A673 (cell line): ENCODE measurements at regions not wholly inside any gene's neighbourhood (a gene's known extent, or its start where the extent isn't known, plus 50 kb on each side); places are given as distances from the start of the nearest gene placed in this dataset.

Experiments
- BruUV-seq: library from RNA; stranded (reverse); fragments of 400-500 nt; replicated peaks from 2 replicates; lab custom pipeline; 2021; lab: Mats Ljungman, UMichigan
- CTCF ChIA-PET: fragments of 300-600 bp; sonication (Branson Sonifier 250); formaldehyde crosslinking; loops from one replicate; lab custom pipeline; 2022; ENCODE audit warnings: antibody characterized with exemption; lab: Charles Lee
- POLR2A ChIA-PET: fragments of 300-600 bp; sonication (Branson Sonifier 250); formaldehyde crosslinking; loops from one replicate; lab custom pipeline; 2022; ENCODE audit warnings: antibody characterized with exemption; ENCODE audit not compliant: low non-redundant PET; lab: Charles Lee
- DNase-seq: peaks from one replicate; pipeline ENCODE4 v3.0.0-alpha.2; 2015; ENCODE audit warnings: low spot score
- H3K27ac ChIP-seq: fragments of 200-600 bp; sonication (generic); 2 replicates; pipeline ENCODE4 v1.5.1; 2016; ENCODE audit warnings: mixed run types, low read depth, mild to moderate bottlenecking, mixed read lengths, antibody characterized with exemption, low read length; ENCODE audit not compliant: poor library complexity, severe bottlenecking
- H3K27me3 ChIP-seq: fragments of 200-600 bp; sonication (generic); replicated peaks from 2 replicates; pipeline ENCODE4 v1.6.1; 2017; ENCODE audit warnings: mixed run types, low read depth, mild to moderate bottlenecking, mixed read lengths, antibody characterized with exemption, low read length; ENCODE audit not compliant: insufficient read depth, poor library complexity
- H3K36me3 ChIP-seq: fragments of 200-600 bp; sonication (generic); 2 replicates; pipeline ENCODE4 v1.6.1; 2016; ENCODE audit warnings: mixed run types, mild to moderate bottlenecking, mixed read lengths, antibody characterized with exemption, low read length; ENCODE audit not compliant: insufficient read depth, poor library complexity, severe bottlenecking
- H3K4me1 ChIP-seq: fragments of 200-600 bp; sonication (generic); 2 replicates; pipeline ENCODE4 v1.6.1; 2017; ENCODE audit warnings: mixed run types, mild to moderate bottlenecking, mixed read lengths, antibody characterized with exemption, low read length; ENCODE audit not compliant: insufficient read depth, poor library complexity, severe bottlenecking
- H3K4me3 ChIP-seq: fragments of 200-600 bp; sonication (generic); 2 replicates; pipeline ENCODE4 v1.5.1; 2016; ENCODE audit warnings: low read depth, mixed run types, mild to moderate bottlenecking, mixed read lengths, low read length; ENCODE audit not compliant: poor library complexity, severe bottlenecking
- H3K9me3 ChIP-seq: fragments of 200-600 bp; sonication (generic); 2 replicates; pipeline ENCODE4 v1.6.1; 2016; ENCODE audit warnings: mixed run types, low read depth, mild to moderate bottlenecking, mixed read lengths, antibody characterized with exemption, low read length; ENCODE audit not compliant: poor library complexity, severe bottlenecking
- CTCF ChIP-seq: fragments of 300-800, 200-600 bp; sonication (generic); conservative IDR thresholded peaks from 2 replicates; pipeline ENCODE4 v1.5.1; 2017; ENCODE audit warnings: low read depth, mild to moderate bottlenecking, antibody characterized with exemption, low read length, moderate library complexity, mixed read lengths
- EZH2 ChIP-seq: fragments of 200-600 bp; sonication (generic); IDR thresholded peaks from 2 replicates; pipeline ENCODE4 v1.6.1; 2017; ENCODE audit warnings: borderline replicate concordance, low read depth, mild to moderate bottlenecking, mixed read lengths, antibody characterized with exemption, low read length; ENCODE audit not compliant: poor library complexity, severe bottlenecking
- intact Hi-C: fragments of 100-400 bp; cut with micrococcal nuclease; formaldehyde crosslinking; loops from one replicate; pipeline ENCODE4 v1.10.0; 2022; ENCODE audit not compliant: unreplicated experiment

GRCh38 chr6:117022774-117023173, 145.7 kb downstream of the RFX6 start:
- Histone ChIP-seq H3K4me1 (no peaks in the 10 kb centered on the region), H3K36me3 (no peaks in the 10 kb centered on the region), H3K27ac (no peak overlapping the region), H3K4me3 (no peak overlapping the region), H3K27me3 (peaks cover 7% of the 10 kb centered on the region), H3K9me3 (no peaks in the 10 kb centered on the region)
- BruUV-seq = no TSS peak
- intact Hi-C loops = no loop called here
- TF ChIP-seq EZH2 (no peak), CTCF (no peak)
- DNase-seq = no peak
- CTCF ChIA-PET = no interaction called here
- POLR2A ChIA-PET = no interaction called here

- ChIA-PET POLR2A (no interaction called here), CTCF (no interaction called here)
- intact Hi-C loops = no loop called here
- TF ChIP-seq EZH2 (no peak), CTCF (no peak)
- no peak overlapping the region for H3K4me3 ChIP-seq
- no peak for DNase-seq
- no peaks in the 10 kb centered on the region for H3K4me1 ChIP-seq
- H3K9me3 ChIP-seq = no peaks in the 10 kb centered on the region
- H3K27me3 ChIP-seq = peaks cover 11% of the 10 kb centered on the region
- no peaks in the 10 kb centered on the region for H3K36me3 ChIP-seq
- no TSS peak for BruUV-seq
- no peak overlapping the region for H3K27ac ChIP-seq
These were observed 148.3 kb downstream of the RFX6 start for GRCh38 chr6:117025310-117025709.

- Histone ChIP-seq H3K4me3 (no peak overlapping the region), H3K27ac (no peak overlapping the region), H3K4me1 (no peaks in the 10 kb centered on the region), H3K9me3 (no peaks in the 10 kb centered on the region), H3K36me3 (no peaks in the 10 kb centered on the region), H3K27me3 (peaks cover 11% of the 10 kb centered on the region)
- ChIA-PET POLR2A (no interaction called here), CTCF (no interaction called here)
- intact Hi-C loops = no loop called here
- TF ChIP-seq EZH2 = no peak
- TF ChIP-seq CTCF = no peak
- BruUV-seq = no TSS peak
- no peak for DNase-seq
These were observed 151.2 kb downstream of the RFX6 start for GRCh38 chr6:117028256-117028655.
